Glomerular visceral epithelial cell (primary cell): ENCODE measurements at regions not wholly inside any gene's neighbourhood (a gene's known extent, or its start where the extent isn't known, plus 50 kb on each side); places are given as distances from the start of the nearest gene placed in this dataset.

Experiments used
- DNase-seq: peaks from one replicate; pipeline ENCODE4 v3.0.0-alpha.2; 2016; ENCODE audit errors: extremely low spot score

DNA sequence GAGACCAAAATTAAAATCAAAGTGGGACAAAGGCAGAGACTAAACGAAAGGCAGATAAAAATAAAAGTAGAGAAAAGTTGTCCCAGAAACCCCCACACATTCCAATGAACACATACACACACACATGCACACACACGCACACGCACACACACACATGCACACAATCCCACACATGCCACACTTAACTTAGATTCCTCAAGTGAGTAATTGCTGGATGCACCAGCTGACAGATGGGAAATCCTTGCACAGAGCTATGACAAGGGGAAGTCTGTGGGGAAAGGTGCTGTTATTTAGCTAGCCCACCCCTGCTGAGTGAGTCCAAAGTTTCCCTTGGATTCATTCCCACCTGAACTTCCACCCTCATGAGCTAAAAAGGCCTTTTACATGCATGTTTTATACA is 233.9 kb downstream of the RAB28 start:
- no peak for DNase-seq

- no peak for DNase-seq
Measured at GRCh38 chr4:13248621-13249298, 235.4 kb downstream of the RAB28 start.

GRCh38 chr4:13246107-13246506 is 238.0 kb downstream of the RAB28 start:
- DNase-seq: no peak

- DNase-seq: no peak
Measured at GRCh38 chr4:13244444-13244843, 239.7 kb downstream of the RAB28 start.

DNA sequence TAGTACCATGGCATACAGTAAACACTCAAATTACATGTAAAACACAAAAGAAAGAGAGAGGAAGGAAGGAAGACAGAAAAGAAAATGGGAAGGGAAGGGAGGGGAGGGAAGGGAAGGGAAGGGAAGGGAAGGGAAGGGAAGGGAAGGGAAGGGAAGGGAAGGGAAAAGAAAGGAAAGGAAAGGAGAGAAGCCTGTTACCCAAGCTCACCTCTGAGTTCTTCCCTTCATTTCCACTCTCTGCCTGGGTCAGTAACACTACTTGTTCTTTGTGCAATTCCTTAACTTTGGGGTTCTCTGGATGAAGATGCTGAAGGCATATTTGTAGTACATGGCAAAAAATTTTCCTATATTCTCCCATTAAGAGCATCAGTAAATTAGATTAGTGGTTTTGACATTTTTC is 241.0 kb downstream of the RAB28 start:
- no peak for DNase-seq

DNA sequence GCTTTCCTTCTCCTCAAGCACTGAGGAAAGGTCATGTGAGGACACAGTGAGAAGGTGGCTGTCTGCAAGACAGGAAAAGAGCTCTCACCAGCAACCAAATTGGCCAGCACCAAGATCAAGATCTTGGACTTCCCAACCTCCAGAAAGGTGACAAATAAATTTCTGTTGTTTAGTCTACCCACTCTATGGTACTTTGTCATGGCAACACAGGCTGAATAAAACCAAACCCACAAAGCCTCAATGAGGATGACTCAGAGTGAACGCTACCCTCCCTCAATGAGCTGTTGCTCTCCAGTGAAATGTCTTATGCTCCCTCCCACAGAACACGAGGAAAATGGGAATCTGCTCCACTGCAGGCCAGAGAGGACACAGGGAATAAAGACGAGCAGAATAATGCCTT is 244.1 kb downstream of the RAB28 start:
- no peak for DNase-seq

DNA sequence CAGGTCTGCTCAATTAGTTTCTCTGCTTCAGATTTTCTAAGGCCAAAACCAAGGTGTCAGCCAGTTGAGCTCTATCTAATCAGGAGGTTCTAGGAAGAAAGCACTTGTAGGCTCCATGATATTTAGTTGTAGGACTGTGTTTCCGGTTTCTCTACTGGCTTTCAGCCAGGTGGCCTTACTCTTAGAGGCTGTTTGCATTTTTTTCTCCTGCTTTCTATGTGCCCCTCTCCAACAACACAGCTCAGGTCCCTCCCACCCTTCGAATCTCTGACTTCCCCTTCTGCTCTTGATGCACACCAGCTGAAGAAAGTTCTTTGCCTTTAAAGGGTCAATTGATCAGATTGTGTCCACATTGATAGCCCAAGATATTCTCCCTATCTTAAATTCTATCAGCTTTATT is 245.2 kb downstream of the RAB28 start:
- DNase-seq: no peak

DNA sequence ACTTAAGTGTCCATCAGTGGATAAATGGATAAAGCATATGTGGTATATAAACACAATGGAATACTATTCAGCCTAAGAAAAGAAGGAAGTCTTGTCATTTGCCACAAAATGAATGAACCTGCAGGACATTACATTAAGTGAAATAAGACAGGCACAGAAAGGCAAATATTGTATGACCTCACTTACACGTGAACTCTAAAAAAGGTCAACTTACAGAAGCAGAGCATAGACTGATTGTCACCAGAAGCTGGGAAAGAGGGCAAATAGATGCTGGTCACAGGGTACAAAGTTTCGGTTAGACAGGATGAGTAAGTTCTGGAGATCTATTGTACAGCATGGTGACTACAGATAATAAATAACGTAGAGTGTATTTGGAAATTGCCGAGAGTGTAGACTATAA is 247.7 kb downstream of the RAB28 start:
- no peak for DNase-seq

GRCh38 chr4:13233755-13234154 is 250.4 kb downstream of the RAB28 start:
- DNase-seq: no peak

GRCh38 chr4:13219971-13220370 is 264.2 kb downstream of the RAB28 start:
- DNase-seq: no peak

DNA sequence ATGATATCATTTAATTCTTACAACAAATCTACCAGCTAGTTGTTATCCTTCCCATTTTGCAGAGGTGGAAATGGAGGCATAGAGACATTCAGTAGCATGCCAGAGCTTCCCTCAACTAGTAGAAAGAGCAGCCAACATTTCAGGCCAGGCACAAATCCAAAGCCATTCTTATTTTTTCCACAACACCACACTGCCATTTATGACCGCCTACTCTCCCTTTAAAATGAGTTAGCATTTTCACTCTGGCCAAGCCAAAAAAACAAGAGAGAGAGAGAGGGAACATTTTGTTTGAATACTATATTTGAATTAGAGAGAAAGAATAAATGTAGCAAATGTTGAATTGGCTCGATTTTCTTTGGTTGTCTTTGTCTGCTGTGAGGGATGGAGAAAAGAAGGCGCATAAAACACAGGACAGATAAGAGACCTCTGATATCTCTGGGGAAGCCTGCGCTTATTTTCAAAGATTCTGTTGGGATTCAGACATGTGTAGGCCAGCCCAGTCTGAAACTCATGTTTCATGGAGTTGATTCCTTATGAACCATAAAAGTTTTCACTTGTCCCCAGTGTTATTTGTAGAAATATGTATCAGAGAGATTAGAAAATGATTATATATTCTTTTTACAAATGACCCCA is 265.7 kb downstream of the RAB28 start:
- no peak for DNase-seq

DNA sequence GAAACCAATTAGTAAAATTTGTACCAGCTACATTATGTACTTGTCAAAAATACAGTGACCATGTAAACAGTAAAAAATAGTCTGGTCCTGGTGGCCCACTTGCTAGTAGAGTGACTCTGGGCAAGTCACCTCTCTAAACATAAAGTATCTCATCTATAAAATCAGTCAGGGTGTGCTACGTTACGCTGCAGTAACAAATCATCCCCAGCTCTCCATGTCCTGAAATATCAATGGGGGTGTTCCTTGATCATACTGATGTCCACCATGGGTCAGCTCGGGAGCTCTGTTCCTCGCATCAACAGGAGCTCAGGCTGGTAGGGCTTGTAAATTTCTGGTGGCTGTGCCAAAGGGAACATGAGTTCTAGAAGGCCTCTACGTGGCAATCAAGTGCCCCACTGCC is 268.6 kb downstream of the RAB28 start:
- DNase-seq: no peak

DNA sequence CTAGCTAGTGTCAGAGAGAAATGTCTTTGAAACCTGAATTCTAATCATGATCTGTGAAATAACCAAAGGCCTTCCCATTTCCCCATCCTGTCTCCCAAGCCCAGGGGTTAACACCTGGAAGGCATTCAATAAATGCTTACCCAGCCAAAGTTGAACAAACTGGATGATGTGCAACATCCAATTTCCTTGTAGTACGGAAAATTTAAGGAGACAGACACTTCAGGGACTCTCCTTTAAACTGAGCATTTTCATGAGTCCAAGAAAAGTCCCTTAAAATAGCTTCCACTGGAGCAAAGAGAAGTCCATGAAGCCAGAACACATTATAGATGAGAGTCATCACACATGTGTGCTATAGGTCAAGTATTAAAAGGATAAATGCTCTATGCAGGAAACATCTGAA is 271.2 kb downstream of the RAB28 start:
- no peak for DNase-seq

- DNase-seq: no peak
Measured at GRCh38 chr4:13209600-13209999, 274.5 kb downstream of the RAB28 start.

DNA sequence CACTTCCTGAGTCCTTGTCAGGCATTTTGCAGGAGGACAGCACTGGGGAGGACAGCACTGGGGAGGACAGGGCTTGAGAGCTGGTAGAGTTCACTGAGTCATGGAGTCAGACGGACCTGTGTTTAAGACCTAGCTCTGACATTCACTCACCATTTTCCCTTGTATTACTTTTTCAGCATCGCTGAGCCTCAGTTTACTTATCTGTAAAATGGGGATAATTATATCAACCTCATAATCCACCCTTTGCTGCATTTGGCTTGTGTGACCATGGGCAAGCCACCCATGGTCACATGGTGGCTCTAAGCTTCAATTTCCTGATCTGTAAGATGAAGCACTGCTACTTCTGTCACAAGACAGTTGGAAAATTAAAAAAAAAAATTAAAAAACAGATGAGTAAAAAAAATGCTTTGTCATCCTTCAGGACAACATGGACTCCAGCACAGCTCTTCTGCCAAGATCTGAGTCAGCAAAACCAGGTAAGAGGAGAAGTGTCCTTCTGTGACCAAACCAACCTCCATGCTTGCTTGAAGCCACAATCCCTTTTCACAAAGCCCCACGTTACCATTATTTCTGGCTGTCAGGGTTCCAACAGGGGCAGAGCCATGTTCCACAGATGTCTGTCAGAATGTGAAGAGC is 275.5 kb downstream of the RAB28 start:
- no peak for DNase-seq

DNA sequence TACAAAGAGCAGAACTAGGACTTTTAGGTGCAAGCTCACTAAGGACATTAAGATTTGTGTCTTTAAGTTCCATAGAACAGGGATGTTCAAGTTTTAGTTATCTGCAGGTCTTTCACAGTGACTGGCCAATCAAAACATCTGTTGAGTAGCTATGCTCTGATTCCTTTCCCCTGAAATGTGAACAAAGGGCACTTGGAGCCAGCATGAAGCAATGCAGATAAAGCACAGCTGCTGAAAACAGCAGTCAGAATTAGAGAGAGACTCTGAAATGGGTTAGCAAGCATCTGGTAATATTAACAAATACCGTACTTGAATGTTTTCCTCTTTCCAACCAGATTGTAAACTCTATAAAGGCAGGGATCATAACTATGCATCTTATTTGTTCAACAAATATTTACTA is 276.9 kb downstream of the RAB28 start:
- DNase-seq: no peak

DNA sequence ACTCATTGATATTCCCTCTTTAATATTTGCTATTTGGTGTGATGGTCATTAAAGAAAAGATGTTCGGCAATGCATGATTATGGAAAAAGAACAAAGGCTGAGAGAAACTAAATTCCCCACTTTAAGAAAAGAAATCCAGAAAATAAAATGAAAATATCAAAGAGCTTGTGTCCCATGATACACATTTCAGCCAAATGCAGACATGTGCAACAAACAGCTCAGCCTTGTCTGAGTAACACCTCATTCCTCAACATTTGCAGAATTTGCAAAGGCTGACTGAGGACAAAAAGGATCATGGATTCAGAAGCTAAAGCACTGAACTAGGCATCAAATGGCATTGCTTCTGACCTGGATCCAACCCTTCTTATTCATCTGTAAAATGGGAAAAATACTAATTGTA is 281.0 kb downstream of the RAB28 start:
- DNase-seq: no peak

- no peak for DNase-seq
Measured at GRCh38 chr4:13202701-13203100, 281.4 kb downstream of the RAB28 start.

DNA sequence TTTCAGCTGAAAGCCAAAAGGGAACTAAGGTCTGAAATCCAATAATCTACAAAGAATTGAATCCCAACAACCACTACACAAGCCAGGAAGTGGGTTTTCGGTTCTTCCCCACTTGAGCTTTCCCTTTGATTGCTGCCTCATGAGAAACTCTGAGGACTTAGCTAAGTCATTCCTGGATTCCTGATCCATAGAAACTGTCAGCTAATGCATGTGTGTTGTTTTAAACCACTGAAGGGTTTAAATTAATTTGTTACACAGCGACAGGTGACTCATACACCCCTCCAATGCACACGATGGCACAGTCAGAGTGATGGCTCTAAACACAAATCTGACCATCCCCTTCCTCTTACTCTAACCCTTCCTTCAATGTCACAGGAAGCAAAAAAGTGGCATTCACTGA is 282.9 kb downstream of the RAB28 start:
- DNase-seq: no peak

DNA sequence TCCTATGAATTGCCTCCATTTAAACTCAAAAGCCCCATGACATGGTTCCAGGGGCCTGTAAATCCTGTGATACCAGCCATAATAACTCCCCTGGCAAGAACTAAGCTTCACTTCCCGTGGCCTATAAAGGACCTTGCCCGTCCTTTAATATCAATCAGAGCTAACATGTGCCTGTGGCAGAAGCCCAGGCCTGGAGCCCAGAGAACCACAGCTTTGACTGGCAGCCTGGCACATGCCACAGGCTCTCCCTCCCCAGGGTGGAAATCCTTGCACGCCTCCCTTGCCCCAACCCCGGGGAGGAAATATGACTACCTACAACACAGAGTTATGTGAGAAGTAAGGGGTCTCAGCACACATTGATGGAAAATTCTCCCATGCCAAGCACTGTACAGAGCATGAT is 287.4 kb downstream of the RAB28 start:
- DNase-seq: no peak

- no peak for DNase-seq
Measured at GRCh38 chr4:13193662-13194061, 290.5 kb downstream of the RAB28 start.

DNA sequence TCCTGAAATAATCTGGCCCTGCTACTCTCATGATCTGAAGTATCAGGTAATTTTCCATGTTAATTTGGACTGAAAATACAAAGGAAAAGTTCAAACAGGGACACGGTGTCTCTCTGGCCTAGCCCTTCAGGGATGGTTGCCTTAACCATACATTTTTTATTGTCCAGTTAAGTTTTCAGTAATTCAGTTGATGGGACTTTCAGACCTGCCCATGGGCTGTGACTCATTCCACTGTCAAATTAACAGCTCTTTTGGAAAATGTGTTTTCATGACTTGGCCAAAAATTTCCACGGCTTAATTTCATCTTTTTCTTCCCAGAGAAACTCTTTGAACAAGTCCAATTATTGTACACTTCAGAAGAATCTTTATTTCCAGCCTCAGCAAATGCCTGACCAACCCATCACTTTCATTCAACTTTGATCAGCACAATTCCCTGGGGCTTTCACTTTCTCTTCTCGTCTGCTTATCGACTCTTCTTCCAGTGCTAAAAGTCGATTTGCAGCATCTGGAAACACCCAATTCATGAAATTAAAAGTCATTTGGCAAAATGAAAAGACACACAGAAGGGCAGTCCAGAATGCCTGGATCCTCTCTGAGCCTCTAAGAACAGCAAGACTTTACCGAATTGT is 293.9 kb downstream of the RAB28 start:
- DNase-seq: no peak

- DNase-seq: no peak
Measured at GRCh38 chr4:13184199-13184598, 299.9 kb downstream of the RAB28 start.
